ENCODE measurements at regions not wholly inside any gene's neighbourhood (a gene's known extent, or its start where the extent isn't known, plus 50 kb on each side); places are given as distances from the start of the nearest gene placed in this dataset.
"Not testable (repeated sequence)": the region's sequence is repeated elsewhere in the genome, so short reads cannot be mapped to it uniquely, and the experiment has no call there.

DNA sequence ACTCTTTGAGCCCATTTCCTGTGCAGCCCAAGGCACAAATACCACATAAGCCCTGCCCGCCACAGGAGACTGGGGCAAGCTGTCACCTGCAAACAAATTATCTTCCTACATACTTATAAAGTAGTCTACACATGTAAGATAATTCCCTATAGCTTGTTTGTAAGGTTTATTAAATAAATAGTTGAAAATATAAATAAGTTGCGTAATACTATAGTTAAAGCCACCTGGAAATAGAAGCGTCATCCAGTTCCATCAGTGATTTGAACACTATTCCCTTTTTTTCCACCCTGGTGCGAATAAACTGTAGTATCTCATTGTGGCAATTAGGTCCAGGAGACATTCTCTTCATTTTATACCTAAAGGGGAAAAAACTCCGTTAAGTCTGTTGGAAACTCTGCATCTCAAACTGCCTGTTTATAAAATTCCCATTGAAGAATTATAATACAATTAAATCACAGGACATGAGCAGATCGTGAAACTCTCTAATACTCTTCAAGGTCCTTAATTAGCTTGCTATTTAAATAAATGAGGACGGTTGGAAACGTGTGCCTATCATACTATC is 66.7 kb upstream of the CCT8L2 start:
- H3K27me3 ChIP-seq (replicated peaks; ENCODE audit: control insufficient read depth, insufficient read depth, low read length); DNase-seq (ENCODE audit: low read depth); H3K4me1 ChIP-seq (ENCODE audit: control insufficient read depth, insufficient read depth, low read length); H3K9me3 ChIP-seq (ENCODE audit: control insufficient read depth, low read length); H3K4me3 ChIP-seq (ENCODE audit: low read length); H3K36me3 ChIP-seq (ENCODE audit: control insufficient read depth, insufficient read depth, low read length, severe bottlenecking); H3K9ac ChIP-seq (ENCODE audit: low read length): not testable (repeated sequence)

DNA sequence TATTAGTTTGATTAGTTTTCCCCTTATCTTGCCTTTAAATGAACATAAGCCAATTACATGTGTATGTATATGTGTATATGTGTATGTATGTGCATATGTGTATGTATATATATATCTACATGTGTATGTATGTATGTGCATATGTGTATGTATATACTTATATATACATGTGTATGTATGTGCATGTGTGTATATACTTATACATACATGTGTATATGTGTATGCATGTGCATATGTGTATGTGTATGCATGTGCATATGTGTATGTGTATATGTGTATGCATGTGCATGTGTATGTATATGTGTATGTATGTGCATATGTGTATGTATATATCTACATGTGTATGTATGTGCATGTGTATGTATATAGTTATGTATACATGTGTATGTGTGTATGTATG is 65.5 kb upstream of the CCT8L2 start:
- no peaks in the 10 kb centered on the region for H3K4me1 ChIP-seq (ENCODE audit: control insufficient read depth, insufficient read depth, low read length)
- peaks cover 3% of the 10 kb centered on the region for H3K9me3 ChIP-seq (ENCODE audit: control insufficient read depth, low read length)
- no peak overlapping the region for H3K9ac ChIP-seq (ENCODE audit: low read length)
- no peaks in the 10 kb centered on the region for H3K36me3 ChIP-seq (ENCODE audit: control insufficient read depth, insufficient read depth, low read length, severe bottlenecking)
- H3K4me3 ChIP-seq (ENCODE audit: low read length) = no peak overlapping the region
- DNase-seq (ENCODE audit: low read depth) = no peak
- no peaks in the 10 kb centered on the region for H3K27me3 ChIP-seq (replicated peaks; ENCODE audit: control insufficient read depth, insufficient read depth, low read length)

DNA sequence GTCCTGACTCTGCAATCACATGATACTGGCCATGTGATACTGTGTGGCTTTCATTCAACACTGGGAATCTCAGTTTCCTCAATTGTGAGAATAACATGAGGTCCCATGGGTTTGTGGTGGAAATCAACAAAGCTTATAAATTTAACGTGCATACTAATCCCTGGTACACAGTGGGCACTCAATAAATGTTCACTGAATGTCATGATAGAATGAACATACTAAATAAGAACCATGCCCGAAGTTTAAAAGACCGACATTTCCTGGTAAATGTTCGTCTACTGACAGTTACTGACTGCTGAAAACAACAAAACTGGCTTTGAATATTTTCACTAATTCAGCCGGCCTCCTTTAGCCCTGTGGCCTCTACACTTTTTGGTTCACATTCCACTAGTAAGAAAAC is 62.3 kb upstream of the CCT8L2 start:
- Histone ChIP-seq H3K9me3 (ENCODE audit: control insufficient read depth, low read length) (peaks cover 12% of the 10 kb centered on the region), H3K9ac (ENCODE audit: low read length) (no peak overlapping the region), H3K4me3 (ENCODE audit: low read length) (no peak overlapping the region), H3K4me1 (ENCODE audit: control insufficient read depth, insufficient read depth, low read length) (no peaks in the 10 kb centered on the region), H3K27me3 (replicated peaks; ENCODE audit: control insufficient read depth, insufficient read depth, low read length) (no peaks in the 10 kb centered on the region), H3K36me3 (ENCODE audit: control insufficient read depth, insufficient read depth, low read length, severe bottlenecking) (peaks cover 24% of the 10 kb centered on the region)
- no peak for DNase-seq (ENCODE audit: low read depth)

DNA sequence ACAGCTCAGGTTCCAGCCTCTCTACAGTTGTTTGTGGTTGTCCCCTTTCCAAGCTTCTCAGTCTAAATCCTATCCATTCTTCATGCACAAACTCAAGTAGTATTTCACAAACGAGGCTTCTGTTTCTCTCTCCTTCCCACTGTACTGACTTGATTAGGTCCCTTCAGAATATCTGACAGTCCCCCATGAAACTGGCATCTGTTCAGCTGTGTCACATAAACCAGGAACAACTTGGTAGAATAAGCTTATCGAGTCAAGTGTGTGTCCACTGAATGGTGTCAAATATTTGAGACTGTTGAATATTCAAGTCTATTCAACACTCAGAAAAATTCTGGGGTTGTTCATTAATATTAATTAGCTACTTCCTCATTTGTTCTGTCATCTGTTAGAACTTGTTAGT is 61.7 kb upstream of the CCT8L2 start:
- Histone ChIP-seq H3K9me3 (ENCODE audit: control insufficient read depth, low read length) (peaks cover 12% of the 10 kb centered on the region), H3K36me3 (ENCODE audit: control insufficient read depth, insufficient read depth, low read length, severe bottlenecking) (peaks cover 28% of the 10 kb centered on the region)
- not testable (repeated sequence) for DNase-seq (ENCODE audit: low read depth); H3K27me3 ChIP-seq (replicated peaks; ENCODE audit: control insufficient read depth, insufficient read depth, low read length); H3K9ac ChIP-seq (ENCODE audit: low read length); H3K4me3 ChIP-seq (ENCODE audit: low read length); H3K4me1 ChIP-seq (ENCODE audit: control insufficient read depth, insufficient read depth, low read length)

DNA sequence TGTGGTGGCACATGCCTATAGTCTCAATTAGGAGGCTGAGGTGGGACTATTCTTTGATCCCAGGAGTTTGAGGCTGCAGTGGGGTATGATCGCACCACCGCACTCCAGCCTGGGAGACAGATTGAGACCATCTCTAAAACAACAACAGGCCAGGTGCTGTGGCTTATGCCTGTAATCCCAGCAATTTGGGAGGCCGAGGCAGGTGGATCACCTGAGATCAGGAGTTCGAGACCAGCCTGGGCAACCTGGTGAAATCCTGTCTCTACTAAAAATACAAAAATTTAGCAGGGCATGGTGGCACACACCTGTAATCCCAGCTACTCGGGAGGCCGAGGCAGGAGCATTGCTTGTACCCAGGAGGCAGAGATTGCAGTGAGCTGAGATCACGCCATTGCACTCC is 60.6 kb upstream of the CCT8L2 start:
- H3K4me1 ChIP-seq (ENCODE audit: control insufficient read depth, insufficient read depth, low read length); H3K9ac ChIP-seq (ENCODE audit: low read length); H3K4me3 ChIP-seq (ENCODE audit: low read length); DNase-seq (ENCODE audit: low read depth); H3K27me3 ChIP-seq (replicated peaks; ENCODE audit: control insufficient read depth, insufficient read depth, low read length): not testable (repeated sequence)
- Histone ChIP-seq H3K36me3 (ENCODE audit: control insufficient read depth, insufficient read depth, low read length, severe bottlenecking) (peaks cover 30% of the 10 kb centered on the region), H3K9me3 (ENCODE audit: control insufficient read depth, low read length) (peaks cover 12% of the 10 kb centered on the region)

DNA sequence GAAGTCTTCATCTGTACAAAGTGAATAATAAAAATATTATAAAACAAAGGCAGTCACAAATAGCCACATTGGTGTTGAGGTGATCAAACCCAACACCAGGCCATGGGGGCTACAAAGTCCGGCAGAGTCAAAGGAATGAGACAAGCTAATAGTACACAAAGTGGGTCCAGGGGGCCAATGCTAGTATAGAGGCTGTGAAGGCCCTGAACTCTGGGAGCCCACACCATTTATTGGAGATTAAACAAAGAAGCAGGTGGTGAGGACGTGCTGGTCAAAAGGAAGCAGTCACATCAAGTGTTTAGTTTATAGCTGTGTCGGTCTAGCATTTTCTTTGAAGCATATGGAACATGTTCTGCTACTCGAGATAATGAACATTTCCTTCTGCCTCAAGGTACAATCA is 58.6 kb upstream of the CCT8L2 start:
- Histone ChIP-seq H3K9ac (ENCODE audit: low read length) (no peak overlapping the region), H3K4me3 (ENCODE audit: low read length) (peak overlapping the region; percentile 33), H3K36me3 (ENCODE audit: control insufficient read depth, insufficient read depth, low read length, severe bottlenecking) (peaks cover 32% of the 10 kb centered on the region), H3K4me1 (ENCODE audit: control insufficient read depth, insufficient read depth, low read length) (no peaks in the 10 kb centered on the region), H3K9me3 (ENCODE audit: control insufficient read depth, low read length) (peaks cover 12% of the 10 kb centered on the region), H3K27me3 (replicated peaks; ENCODE audit: control insufficient read depth, insufficient read depth, low read length) (no peaks in the 10 kb centered on the region)
- no peak for DNase-seq (ENCODE audit: low read depth)

Data from adipocyte (in vitro differentiated cells).